AG04450 (cell line): ENCODE measurements at regions not wholly inside any gene's neighbourhood (a gene's known extent, or its start where the extent isn't known, plus 50 kb on each side); places are given as distances from the start of the nearest gene placed in this dataset.

Experiments used
- CTCF ChIA-PET: fragments of 300-600, 350-600 bp; formaldehyde crosslinking; extraction: SDS; loops from one replicate; lab custom pipeline; 2022; ENCODE audit warnings: antibody characterized with exemption, inconsistent platforms; lab: Charles Lee
- POLR2A ChIA-PET: fragments of 350-600 bp; formaldehyde crosslinking; extraction: SDS; loops from one replicate; lab custom pipeline; 2021; ENCODE audit warnings: antibody characterized with exemption, inconsistent platforms; lab: Yijun Ruan, JAX
- DNase-seq: peaks from one replicate; pipeline ENCODE4 v3.0.0-alpha.2; 2011; ENCODE audit warnings: low read depth, low spot score
- H3K27ac ChIP-seq: one replicate; pipeline ENCODE4 v1.5.1; 2012; ENCODE audit warnings: low read depth, low read length, control low read depth
- H3K27me3 ChIP-seq: one replicate; pipeline ENCODE4 v1.6.0; 2012; ENCODE audit warnings: low read length; ENCODE audit not compliant: control insufficient read depth, insufficient read depth
- H3K4me3 ChIP-seq: 2 replicates; pipeline ENCODE4 v1.5.1; 2011; ENCODE audit warnings: mild to moderate bottlenecking, low read depth, low read length, control low read depth
- H3K9me3 ChIP-seq: 2 replicates; pipeline ENCODE4 v1.5.1; 2012; ENCODE audit warnings: low read length; ENCODE audit not compliant: control insufficient read depth, insufficient read depth
- TF ChIP-seq, protein P1 (sequence below): IDR thresholded peaks from 2 replicates; pipeline ENCODE4 v1.5.1; 2011; ENCODE audit warnings: low read depth, low read length, control low read depth, inconsistent platforms

DNA sequence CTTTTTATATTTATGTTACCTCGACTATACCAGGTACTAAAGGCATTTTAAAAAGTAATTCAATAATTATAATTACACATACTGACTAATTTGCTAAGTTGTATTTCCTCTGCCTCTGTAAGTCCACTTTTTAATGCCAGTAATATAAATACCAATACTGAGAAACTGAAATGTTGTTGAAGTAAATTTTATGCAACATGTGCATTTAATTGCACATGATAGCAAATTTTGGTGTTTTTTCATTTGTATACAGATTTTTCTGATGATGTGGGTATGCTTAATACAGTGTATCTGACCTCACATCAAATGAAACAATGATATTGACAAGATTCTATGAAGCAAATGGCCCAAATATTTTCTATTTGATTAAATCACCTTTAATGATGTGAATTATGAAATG lies 1531.6 kb downstream of the KCNT2 start:
- Histone ChIP-seq H3K27ac (no peak overlapping the region), H3K4me3 (no peak overlapping the region), H3K27me3 (no peaks in the 10 kb centered on the region), H3K9me3 (no peaks in the 10 kb centered on the region)
- POLR2A ChIA-PET = no interaction called here
- TF ChIP-seq, protein P1, sequence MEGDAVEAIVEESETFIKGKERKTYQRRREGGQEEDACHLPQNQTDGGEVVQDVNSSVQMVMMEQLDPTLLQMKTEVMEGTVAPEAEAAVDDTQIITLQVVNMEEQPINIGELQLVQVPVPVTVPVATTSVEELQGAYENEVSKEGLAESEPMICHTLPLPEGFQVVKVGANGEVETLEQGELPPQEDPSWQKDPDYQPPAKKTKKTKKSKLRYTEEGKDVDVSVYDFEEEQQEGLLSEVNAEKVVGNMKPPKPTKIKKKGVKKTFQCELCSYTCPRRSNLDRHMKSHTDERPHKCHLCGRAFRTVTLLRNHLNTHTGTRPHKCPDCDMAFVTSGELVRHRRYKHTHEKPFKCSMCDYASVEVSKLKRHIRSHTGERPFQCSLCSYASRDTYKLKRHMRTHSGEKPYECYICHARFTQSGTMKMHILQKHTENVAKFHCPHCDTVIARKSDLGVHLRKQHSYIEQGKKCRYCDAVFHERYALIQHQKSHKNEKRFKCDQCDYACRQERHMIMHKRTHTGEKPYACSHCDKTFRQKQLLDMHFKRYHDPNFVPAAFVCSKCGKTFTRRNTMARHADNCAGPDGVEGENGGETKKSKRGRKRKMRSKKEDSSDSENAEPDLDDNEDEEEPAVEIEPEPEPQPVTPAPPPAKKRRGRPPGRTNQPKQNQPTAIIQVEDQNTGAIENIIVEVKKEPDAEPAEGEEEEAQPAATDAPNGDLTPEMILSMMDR = no peak
- no peak for DNase-seq
- CTCF ChIA-PET = no interaction called here

DNA sequence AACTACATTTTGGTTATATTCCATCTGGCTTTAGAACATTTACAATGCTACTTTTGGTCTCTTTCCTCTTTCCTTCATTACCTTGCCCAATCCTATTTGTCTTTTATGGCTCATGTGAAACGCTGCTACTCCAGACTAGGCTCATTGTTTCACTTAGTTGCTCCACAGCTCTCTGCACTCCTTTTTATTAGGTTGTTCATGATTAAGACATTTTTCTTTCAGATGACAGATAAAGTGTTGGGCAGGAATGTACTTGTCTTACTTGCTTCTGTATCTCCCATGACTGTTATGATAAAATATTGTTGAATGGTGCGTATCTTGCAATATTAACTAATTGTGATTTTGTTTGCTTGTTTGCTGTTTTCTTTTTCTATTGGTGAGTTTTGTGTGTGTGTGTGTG lies 1532.3 kb downstream of the KCNT2 start:
- ChIA-PET POLR2A (no interaction called here), CTCF (no interaction called here)
- H3K27ac ChIP-seq = no peak overlapping the region
- H3K9me3 ChIP-seq = no peaks in the 10 kb centered on the region
- TF ChIP-seq, protein P1 = no peak
- DNase-seq = no peak
- no peak overlapping the region for H3K4me3 ChIP-seq
- no peaks in the 10 kb centered on the region for H3K27me3 ChIP-seq

DNA sequence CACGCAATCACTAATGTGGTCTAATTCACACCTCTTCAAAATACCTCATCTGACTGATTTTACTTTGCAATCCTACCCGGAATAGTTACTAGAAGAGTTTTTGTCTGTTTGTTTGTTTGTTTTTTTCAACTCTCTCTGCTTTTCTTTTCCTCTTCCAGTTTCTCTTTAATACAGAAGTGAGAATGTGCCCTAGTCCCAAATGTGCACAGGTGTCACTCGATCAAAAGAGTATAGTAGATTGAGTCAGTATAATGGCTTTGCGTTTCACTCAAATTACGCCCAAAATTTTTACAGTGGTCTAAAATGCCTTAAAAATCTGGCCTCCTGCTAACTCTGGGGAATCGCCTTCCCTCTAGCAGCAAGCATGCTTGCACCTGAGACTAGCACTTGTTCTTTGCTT lies 1536.8 kb downstream of the KCNT2 start:
- TF ChIP-seq, protein P1 = no peak
- Histone ChIP-seq H3K9me3 (no peaks in the 10 kb centered on the region), H3K27me3 (no peaks in the 10 kb centered on the region), H3K27ac (no peak overlapping the region), H3K4me3 (no peak overlapping the region)
- DNase-seq = no peak
- CTCF ChIA-PET = no interaction called here
- POLR2A ChIA-PET = no interaction called here

DNA sequence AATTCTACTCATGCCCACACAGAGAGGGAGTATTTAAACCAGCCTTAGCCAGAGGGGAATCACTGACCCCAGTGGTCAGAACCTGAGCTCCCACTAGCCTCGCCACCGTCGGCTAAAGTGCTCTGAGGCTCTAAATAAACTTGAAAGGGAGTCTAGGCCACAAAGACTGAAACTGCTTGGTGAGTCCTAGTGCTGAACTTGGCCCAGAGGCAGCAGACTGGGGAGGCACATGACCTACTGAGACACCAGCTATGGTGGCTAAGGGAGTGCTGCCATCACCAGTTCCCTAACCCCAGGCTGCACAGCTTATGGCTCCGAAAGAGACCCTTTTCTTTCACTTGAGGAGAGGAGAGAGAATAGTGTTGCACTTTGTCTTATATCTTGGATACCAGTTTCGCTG lies 1542.8 kb downstream of the KCNT2 start:
- H3K27ac ChIP-seq = no peak overlapping the region
- CTCF ChIA-PET = no interaction called here
- TF ChIP-seq, protein P1 = no peak
- H3K4me3 ChIP-seq = no peak overlapping the region
- H3K27me3 ChIP-seq = no peaks in the 10 kb centered on the region
- no peak for DNase-seq
- H3K9me3 ChIP-seq = no peaks in the 10 kb centered on the region
- POLR2A ChIA-PET = no interaction called here

DNA sequence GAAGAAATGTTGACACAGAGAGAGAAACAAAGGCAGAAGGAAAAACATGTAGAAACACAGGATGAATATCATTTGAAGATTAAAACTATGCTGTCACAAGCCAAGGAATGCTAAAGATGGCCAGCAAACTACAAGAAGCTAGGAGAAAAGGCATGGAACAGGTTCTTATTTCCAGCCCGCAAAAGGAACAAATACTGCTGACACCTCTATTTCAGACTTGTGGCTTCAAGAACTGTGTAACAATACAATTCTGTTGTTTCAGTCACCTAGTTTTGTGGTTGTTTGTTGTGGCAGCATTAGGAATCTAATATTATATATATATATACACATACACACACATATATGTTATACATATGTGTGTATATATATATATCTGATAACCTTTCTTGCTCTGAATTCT lies 1543.9 kb downstream of the KCNT2 start:
- Histone ChIP-seq H3K4me3 (no peak overlapping the region), H3K27me3 (no peaks in the 10 kb centered on the region), H3K27ac (no peak overlapping the region), H3K9me3 (no peaks in the 10 kb centered on the region)
- POLR2A ChIA-PET = no interaction called here
- no peak for DNase-seq
- CTCF ChIA-PET = no interaction called here
- TF ChIP-seq, protein P1 = no peak
